B cell (primary cell): ENCODE measurements at regions not wholly inside any gene's neighbourhood (a gene's known extent, or its start where the extent isn't known, plus 50 kb on each side); places are given as distances from the start of the nearest gene placed in this dataset.

ENCODE experiments used
- EZH2 ChIP-seq: IDR thresholded peaks from 2 replicates; pipeline ENCODE4 v1.6.1; 2012; ENCODE audit warnings: borderline replicate concordance, low read depth, mild to moderate bottlenecking, moderate library complexity, low read length; ENCODE audit not compliant: insufficient read depth, poor library complexity, severe bottlenecking
- TF ChIP-seq, protein P1 (sequence below): fragments of 200-600 bp; IDR thresholded peaks from one replicate; pipeline ENCODE4 v1.8.0; 2022; ENCODE audit warnings: antibody characterized with exemption, mild to moderate bottlenecking

DNA sequence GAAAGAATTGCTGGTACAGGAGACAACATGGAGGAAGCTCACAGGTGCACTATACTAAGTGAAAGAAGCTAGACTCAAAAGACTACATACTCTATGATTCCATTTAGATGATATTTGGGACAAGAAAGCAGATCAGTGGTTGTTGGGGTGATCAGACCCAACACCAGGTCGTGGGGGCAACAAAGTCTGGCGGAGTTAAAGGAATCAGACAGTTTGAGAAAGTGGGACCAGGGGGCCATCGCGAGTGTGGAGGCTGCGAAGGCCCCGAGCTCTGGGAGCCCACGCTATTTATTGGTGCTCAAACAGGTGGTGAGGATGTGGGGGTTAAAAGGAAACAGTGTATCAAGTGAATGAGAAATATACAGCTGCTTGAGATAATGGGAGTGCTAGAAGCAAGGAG is 282.8 kb upstream of the SGK1 start:
- TF ChIP-seq, protein P1, sequence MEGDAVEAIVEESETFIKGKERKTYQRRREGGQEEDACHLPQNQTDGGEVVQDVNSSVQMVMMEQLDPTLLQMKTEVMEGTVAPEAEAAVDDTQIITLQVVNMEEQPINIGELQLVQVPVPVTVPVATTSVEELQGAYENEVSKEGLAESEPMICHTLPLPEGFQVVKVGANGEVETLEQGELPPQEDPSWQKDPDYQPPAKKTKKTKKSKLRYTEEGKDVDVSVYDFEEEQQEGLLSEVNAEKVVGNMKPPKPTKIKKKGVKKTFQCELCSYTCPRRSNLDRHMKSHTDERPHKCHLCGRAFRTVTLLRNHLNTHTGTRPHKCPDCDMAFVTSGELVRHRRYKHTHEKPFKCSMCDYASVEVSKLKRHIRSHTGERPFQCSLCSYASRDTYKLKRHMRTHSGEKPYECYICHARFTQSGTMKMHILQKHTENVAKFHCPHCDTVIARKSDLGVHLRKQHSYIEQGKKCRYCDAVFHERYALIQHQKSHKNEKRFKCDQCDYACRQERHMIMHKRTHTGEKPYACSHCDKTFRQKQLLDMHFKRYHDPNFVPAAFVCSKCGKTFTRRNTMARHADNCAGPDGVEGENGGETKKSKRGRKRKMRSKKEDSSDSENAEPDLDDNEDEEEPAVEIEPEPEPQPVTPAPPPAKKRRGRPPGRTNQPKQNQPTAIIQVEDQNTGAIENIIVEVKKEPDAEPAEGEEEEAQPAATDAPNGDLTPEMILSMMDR, result no peak
- no peak for TF ChIP-seq EZH2
